HS-27A (cell line): ENCODE measurements at regions not wholly inside any gene's neighbourhood (a gene's known extent, or its start where the extent isn't known, plus 50 kb on each side); places are given as distances from the start of the nearest gene placed in this dataset.
"Not testable (repeated sequence)": the region's sequence is repeated elsewhere in the genome, so short reads cannot be mapped to it uniquely, and the experiment has no call there.

Experiments
- DNase-seq: peaks from one replicate; pipeline ENCODE4 v3.0.0-alpha.2; 2012; ENCODE audit warnings: low read depth, missing footprints

GRCh38 chr15:85196697-85197096, 183.7 kb upstream of the AKAP13 start:
- not testable (repeated sequence) for DNase-seq

- not testable (repeated sequence) for DNase-seq
Measured at GRCh38 chr15:85197582-85197981, 182.8 kb upstream of the AKAP13 start.

- DNase-seq = not testable (repeated sequence)
Measured at GRCh38 chr15:85198432-85198831, 182.0 kb upstream of the AKAP13 start.

GRCh38 chr15:85200215-85200614, 180.2 kb upstream of the AKAP13 start:
- DNase-seq = not testable (repeated sequence)

- not testable (repeated sequence) for DNase-seq
Measured at GRCh38 chr15:85201118-85201793, 179.1 kb upstream of the AKAP13 start.

GRCh38 chr15:85204481-85204880, 175.9 kb upstream of the AKAP13 start:
- not testable (repeated sequence) for DNase-seq

GRCh38 chr15:85233791-85234325, 146.5 kb upstream of the AKAP13 start:
- DNase-seq = not testable (repeated sequence)

GRCh38 chr15:85234450-85235196, 145.8 kb upstream of the AKAP13 start:
- not testable (repeated sequence) for DNase-seq

GRCh38 chr15:85244056-85244455, 136.3 kb upstream of the AKAP13 start:
- not testable (repeated sequence) for DNase-seq

- not testable (repeated sequence) for DNase-seq
Measured at GRCh38 chr15:85250938-85251542, 129.4 kb upstream of the AKAP13 start.

GRCh38 chr15:85253196-85253915, 127.0 kb upstream of the AKAP13 start:
- DNase-seq = not testable (repeated sequence)

GRCh38 chr15:85254961-85255360, 125.4 kb upstream of the AKAP13 start:
- DNase-seq = not testable (repeated sequence)

- not testable (repeated sequence) for DNase-seq
Measured at GRCh38 chr15:85255502-85255901, 124.9 kb upstream of the AKAP13 start.

- not testable (repeated sequence) for DNase-seq
Measured at GRCh38 chr15:85256009-85256997, 124.1 kb upstream of the AKAP13 start.

GRCh38 chr15:85258062-85258445, 122.3 kb upstream of the AKAP13 start:
- not testable (repeated sequence) for DNase-seq

- DNase-seq = not testable (repeated sequence)
Measured at GRCh38 chr15:85258559-85259209, 121.7 kb upstream of the AKAP13 start.

GRCh38 chr15:85260526-85260925, 119.9 kb upstream of the AKAP13 start:
- DNase-seq = not testable (repeated sequence)

- DNase-seq = not testable (repeated sequence)
Measured at GRCh38 chr15:85262461-85263055, 117.8 kb upstream of the AKAP13 start.

GRCh38 chr15:85263842-85264440, 116.5 kb upstream of the AKAP13 start:
- DNase-seq = not testable (repeated sequence)
